HCT116 (cell line): ENCODE measurements at regions not wholly inside any gene's neighbourhood (a gene's known extent, or its start where the extent isn't known, plus 50 kb on each side); places are given as distances from the start of the nearest gene placed in this dataset.

ENCODE experiments used
- ATAC-seq: fragments of 200-7000 bp; cut with Tn5 transposase; 2 replicates; pipeline ENCODE4 v1.9.1; 2020; ENCODE audit warnings: mild to moderate bottlenecking, moderate library complexity
- BruUV-seq: library from RNA; stranded (reverse); fragments of 400-500 nt; replicated peaks from 2 replicates; lab custom pipeline; 2021; lab: Mats Ljungman, UMichigan
- CTCF ChIA-PET: fragments of 300-600 bp; sonication (Branson Sonifier 250); formaldehyde crosslinking; loops from one replicate; lab custom pipeline; 2021; ENCODE audit warnings: antibody characterized with exemption; lab: Charles Lee
- POLR2A ChIA-PET: fragments of 300-600, 350-600 bp; sonication (Branson Sonifier 250); formaldehyde crosslinking; loops from one replicate; lab custom pipeline; 2021; ENCODE audit warnings: antibody characterized with exemption; lab: Charles Lee
- RAD21 ChIA-PET, 2 experiments: fragments of 300-600 bp; sonication (Branson Sonifier 250); formaldehyde crosslinking; loops; one replicate each; lab custom pipeline; 2023; ENCODE audit warnings: low total read pairs in 2 of 2; ENCODE audit not compliant: uncharacterized antibody in 2 of 2, unreplicated experiment in 2 of 2, low non-redundant PET in 1 of 2; lab: Charles Lee
- DNase-seq: peaks from one replicate; pipeline ENCODE4 v3.0.0-alpha.2; 2010; ENCODE audit warnings: low read depth, low spot score
- H2AFZ ChIP-seq: fragments of 200-600 bp; shearing (Covaris generic), sonication (generic); 2 replicates; pipeline ENCODE4 v1.6.1; 2017; ENCODE audit warnings: low read depth, mixed run types, mixed read lengths, antibody characterized with exemption, low read length; ENCODE audit not compliant: poor library complexity, severe bottlenecking
- H3K27ac ChIP-seq: 2 replicates; pipeline ENCODE4 v1.5.1; 2012; ENCODE audit warnings: low read depth, low read length
- H3K27me3 ChIP-seq: fragments of 200-600 bp; sonication (generic); 2 replicates; pipeline ENCODE4 v1.6.1; 2016; ENCODE audit warnings: mixed run types, low read length, mixed read lengths; ENCODE audit not compliant: insufficient read depth
- H3K36me3 ChIP-seq, 2 experiments: fragments of 200-500 bp in 1 of 2; fragments of 200-600 bp in 1 of 2; sonication (Bioruptor generic) in 1 of 2; sonication (generic) in 1 of 2; 2 replicates each; pipeline versions ENCODE4 v1.5.1 to v1.6.1; 2014 to 2016; ENCODE audit warnings: low read length in 2 of 2, inconsistent platforms in 1 of 2, mixed read lengths in 1 of 2, mixed run types in 1 of 2; ENCODE audit not compliant: insufficient read depth in 2 of 2, control insufficient read depth in 1 of 2
- H3K4me1 ChIP-seq, 2 experiments: fragments of 200-600 bp in 1 of 2; sonication (generic) in 1 of 2; 2 replicates each; pipeline versions ENCODE4 v1.5.1 to v1.6.1; 2012 to 2017; ENCODE audit warnings: low read length in 2 of 2, inconsistent platforms in 1 of 2, mild to moderate bottlenecking in 1 of 2, mixed read lengths in 1 of 2, mixed run types in 1 of 2, moderate library complexity in 1 of 2; ENCODE audit not compliant: insufficient read depth in 2 of 2, control insufficient read depth in 1 of 2
- H3K4me2 ChIP-seq: fragments of 200-600 bp; sonication (generic); 2 replicates; pipeline ENCODE4 v1.6.1; 2017; ENCODE audit warnings: mixed run types, low read length, mixed read lengths
- H3K4me3 ChIP-seq, 2 experiments: fragments of 200-600 bp in 1 of 2; sonication (generic) in 1 of 2; replicated peaks in 1 of 2; 2 replicates each; pipeline ENCODE4 v1.5.1; 2011 to 2016; ENCODE audit warnings: low read length in 2 of 2, control low read depth in 1 of 2, low read depth in 1 of 2, mild to moderate bottlenecking in 1 of 2, mixed read lengths in 1 of 2, mixed run types in 1 of 2
- H3K79me2 ChIP-seq: fragments of 200-600 bp; sonication (generic); 2 replicates; pipeline ENCODE4 v1.6.1; 2017; ENCODE audit warnings: mild to moderate bottlenecking, mixed run types, low read length, moderate library complexity, mixed read lengths; ENCODE audit not compliant: insufficient read depth
- H3K9ac ChIP-seq: fragments of 200-600 bp; sonication (generic); 2 replicates; pipeline ENCODE4 v1.6.1; 2016; ENCODE audit warnings: low read length, mixed read lengths
- H3K9me2 ChIP-seq: fragments of 200-600 bp; sonication (generic), shearing (Covaris generic); 2 replicates; pipeline ENCODE4 v1.6.1; 2017; ENCODE audit warnings: mixed run types, mild to moderate bottlenecking, moderate library complexity; ENCODE audit not compliant: insufficient read depth
- H3K9me3 ChIP-seq, 2 experiments: fragments of 200-500 bp in 1 of 2; fragments of 200-600 bp in 1 of 2; sonication (Bioruptor generic) in 1 of 2; sonication (generic) in 1 of 2; 2 replicates each; pipeline ENCODE4 v1.6.1; 2014 to 2017; ENCODE audit warnings: low read length in 2 of 2, mixed read lengths in 2 of 2, inconsistent platforms in 1 of 2, low read depth in 1 of 2, mild to moderate bottlenecking in 1 of 2, mixed run types in 1 of 2, moderate library complexity in 1 of 2; ENCODE audit not compliant: control insufficient read depth in 1 of 2, insufficient read depth in 1 of 2
- H4K20me1 ChIP-seq: fragments of 200-600 bp; sonication (generic), shearing (Covaris generic); 2 replicates; pipeline ENCODE4 v1.6.1; 2017; ENCODE audit warnings: mixed run types, mild to moderate bottlenecking, moderate library complexity; ENCODE audit not compliant: insufficient read depth
- CBX3 ChIP-seq: IDR thresholded peaks from 2 replicates; pipeline ENCODE4 v1.6.1; 2012; ENCODE audit warnings: low read depth
- EGR1 ChIP-seq: IDR thresholded peaks from 2 replicates; pipeline ENCODE4 v1.6.1; 2012; ENCODE audit warnings: low read depth
- EZH2phosphoT487 ChIP-seq: fragments of 200-600 bp; IDR thresholded peaks from 2 replicates; pipeline ENCODE4 v1.6.1; 2018; ENCODE audit warnings: antibody characterized with exemption, borderline replicate concordance
- RAD21 ChIP-seq: IDR thresholded peaks from 2 replicates; pipeline ENCODE4 v1.6.1; 2012; ENCODE audit warnings: low read depth, mild to moderate bottlenecking
- REST ChIP-seq: IDR thresholded peaks from 2 replicates; pipeline ENCODE4 v1.6.1; 2012; ENCODE audit warnings: low read depth
- SP1 ChIP-seq: IDR thresholded peaks from 2 replicates; pipeline ENCODE4 v1.6.1; 2012; ENCODE audit warnings: low read depth
- YY1 ChIP-seq: IDR thresholded peaks from 2 replicates; pipeline ENCODE4 v1.6.1; 2011; ENCODE audit warnings: low read length, low read depth, moderate library complexity, mild to moderate bottlenecking; ENCODE audit not compliant: insufficient replicate concordance; ENCODE audit errors: extremely low read depth
- intact Hi-C: fragments of 100-400 bp; cut with micrococcal nuclease; formaldehyde crosslinking; loops from 2 replicates; pipeline ENCODE4 v1.10.0; 2022

DNA sequence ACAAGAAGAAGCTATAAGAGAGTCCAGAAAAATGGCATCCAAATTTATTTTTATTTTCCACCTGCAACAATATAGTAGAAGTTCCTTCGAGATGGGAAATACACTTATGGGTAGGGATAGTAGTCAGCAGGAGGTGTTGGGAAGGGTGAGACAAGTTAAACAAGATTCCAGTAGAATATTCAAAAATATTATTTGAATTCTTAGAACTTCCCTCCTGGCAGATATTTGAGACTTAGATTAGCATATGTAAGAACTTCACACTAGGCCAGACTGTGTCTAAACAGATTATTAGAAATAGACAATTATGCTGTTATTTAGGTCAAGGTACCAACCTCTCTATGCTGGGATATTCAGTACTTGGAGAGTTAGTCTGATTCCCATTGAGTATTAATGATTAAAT lies 108.7 kb downstream of the PLK2 start:
- no peak overlapping the region for H2AFZ ChIP-seq
- no peak overlapping the region for H3K27ac ChIP-seq
- H3K36me3 ChIP-seq: no peaks in the 10 kb centered on the region
- H4K20me1 ChIP-seq: no peaks in the 10 kb centered on the region
- DNase-seq: no peak
- intact Hi-C loops: no loop called here
- no peaks in the 10 kb centered on the region for H3K4me1 ChIP-seq
- no peaks in the 10 kb centered on the region for H3K79me2 ChIP-seq
- no peak for TF ChIP-seq YY1
- TF ChIP-seq CBX3: no peak
- no peak for TF ChIP-seq RAD21
- TF ChIP-seq EZH2phosphoT487: no peak
- no peak for TF ChIP-seq SP1
- no peak for TF ChIP-seq EGR1
- TF ChIP-seq REST: no peak
- TF ChIP-seq, all 23 proteins: peak for 0
- Histone ChIP-seq H3K4me2 (no peak overlapping the region), H3K27me3 (no peaks in the 10 kb centered on the region), H3K4me3 (no peak overlapping the region), H3K9ac (no peak overlapping the region), H3K9me3 (no peaks in the 10 kb centered on the region), H3K9me2 (no peaks in the 10 kb centered on the region)
- CTCF ChIA-PET: no interaction called here
- RAD21 ChIA-PET: no interaction called here
- no TSS peak for BruUV-seq
- POLR2A ChIA-PET: no interaction called here
- no peak for ATAC-seq
